ENCODE measurements at regions not wholly inside any gene's neighbourhood (a gene's known extent, or its start where the extent isn't known, plus 50 kb on each side); places are given as distances from the start of the nearest gene placed in this dataset.

- H3K4me3 ChIP-seq (ENCODE audit: low read depth in 1 of 2, low read length in 2 of 2) = no peak overlapping the region
Measured at GRCh38 chr20:11008444-11009033, 334.7 kb upstream of the JAG1 start.

GRCh38 chr20:11011653-11012052 lies 337.9 kb upstream of the JAG1 start:
- Histone ChIP-seq H3K4me3 (ENCODE audit: low read depth in 1 of 2, low read length in 2 of 2) (no peak overlapping the region), H3K9me3 (ENCODE audit: low read length) (no peaks in the 10 kb centered on the region), H3K27me3 (ENCODE audit: control insufficient read depth in 1 of 2, insufficient read depth in 2 of 2, low read length in 2 of 2) (no peaks in the 10 kb centered on the region), H3K9ac (ENCODE audit: low read length) (no peak overlapping the region), H3K4me1 (ENCODE audit: insufficient read depth, low read length) (peaks cover 11% of the 10 kb centered on the region), H3K27ac (ENCODE audit: low read depth, low read length) (no peak overlapping the region), H3K36me3 (ENCODE audit: insufficient read depth, low read length) (no peaks in the 10 kb centered on the region)

More at GRCh38 chr20:11008444-11009033, 334.7 kb upstream of the JAG1 start:
- Histone ChIP-seq H3K27ac (ENCODE audit: low read depth, low read length) (no peak overlapping the region), H3K9ac (ENCODE audit: low read length) (no peak overlapping the region), H3K36me3 (ENCODE audit: insufficient read depth, low read length) (no peaks in the 10 kb centered on the region), H3K9me3 (ENCODE audit: low read length) (no peaks in the 10 kb centered on the region), H3K27me3 (ENCODE audit: control insufficient read depth in 1 of 2, insufficient read depth in 2 of 2, low read length in 2 of 2) (no peaks in the 10 kb centered on the region), H3K4me1 (ENCODE audit: insufficient read depth, low read length) (peaks cover 10% of the 10 kb centered on the region)

GRCh38 chr20:11012975-11013374 lies 339.2 kb upstream of the JAG1 start:
- peaks cover 11% of the 10 kb centered on the region for H3K4me1 ChIP-seq (ENCODE audit: insufficient read depth, low read length)
- no peak overlapping the region for H3K4me3 ChIP-seq (ENCODE audit: low read depth in 1 of 2, low read length in 2 of 2)
- no peaks in the 10 kb centered on the region for H3K9me3 ChIP-seq (ENCODE audit: low read length)
- H3K27ac ChIP-seq (ENCODE audit: low read depth, low read length) = no peak overlapping the region
- H3K36me3 ChIP-seq (ENCODE audit: insufficient read depth, low read length) = no peaks in the 10 kb centered on the region
- no peaks in the 10 kb centered on the region for H3K27me3 ChIP-seq (ENCODE audit: control insufficient read depth in 1 of 2, insufficient read depth in 2 of 2, low read length in 2 of 2)
- no peak overlapping the region for H3K9ac ChIP-seq (ENCODE audit: low read length)

DNA sequence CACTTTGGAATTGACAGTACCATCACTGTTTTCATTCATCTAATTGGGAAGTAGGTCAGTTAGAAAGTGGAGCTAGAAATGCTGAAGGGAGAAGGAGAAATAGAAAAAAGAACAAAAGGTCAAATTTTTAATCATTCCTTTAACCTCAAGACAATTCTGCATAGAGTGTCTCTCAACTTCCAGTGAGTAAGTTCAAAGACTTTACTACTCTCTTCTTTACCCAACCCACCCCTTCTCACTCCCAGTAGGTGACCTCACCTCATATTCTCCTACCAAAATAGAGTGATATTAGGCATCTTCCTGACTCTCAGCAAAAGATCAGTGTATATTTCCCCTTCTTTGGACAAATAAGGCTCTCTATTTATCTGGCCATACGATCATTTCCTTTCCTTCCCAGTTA lies 340.0 kb upstream of the JAG1 start:
- H3K9me3 ChIP-seq (ENCODE audit: low read length) = no peaks in the 10 kb centered on the region
- no peaks in the 10 kb centered on the region for H3K36me3 ChIP-seq (ENCODE audit: insufficient read depth, low read length)
- no peak overlapping the region for H3K4me3 ChIP-seq (ENCODE audit: low read depth in 1 of 2, low read length in 2 of 2)
- H3K4me1 ChIP-seq (ENCODE audit: insufficient read depth, low read length) = peaks cover 6% of the 10 kb centered on the region
- no peak overlapping the region for H3K27ac ChIP-seq (ENCODE audit: low read depth, low read length)
- no peaks in the 10 kb centered on the region for H3K27me3 ChIP-seq (ENCODE audit: control insufficient read depth in 1 of 2, insufficient read depth in 2 of 2, low read length in 2 of 2)
- no peak overlapping the region for H3K9ac ChIP-seq (ENCODE audit: low read length)

DNA sequence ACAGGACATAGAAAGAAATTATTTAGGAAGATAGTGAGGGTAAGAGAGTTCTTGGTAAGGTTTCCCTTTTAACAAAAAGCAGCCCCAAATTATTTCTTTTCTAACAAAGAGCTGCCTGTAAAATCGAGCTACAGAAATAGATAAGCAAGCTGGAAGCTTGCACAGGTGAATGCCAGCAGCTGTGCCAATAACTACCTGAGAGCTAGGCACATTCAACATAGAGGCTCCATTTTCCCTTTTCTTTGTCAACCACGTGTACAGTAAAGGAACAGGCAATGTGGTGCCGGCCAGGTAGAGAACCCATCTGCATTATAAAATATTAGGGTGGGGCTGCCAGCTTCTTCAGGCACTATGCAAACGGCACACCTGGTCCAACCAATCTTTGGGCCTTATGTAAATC lies 341.6 kb upstream of the JAG1 start:
- Histone ChIP-seq H3K4me3 (ENCODE audit: low read depth in 1 of 2, low read length in 2 of 2) (no peak overlapping the region), H3K27ac (ENCODE audit: low read depth, low read length) (no peak overlapping the region), H3K36me3 (ENCODE audit: insufficient read depth, low read length) (no peaks in the 10 kb centered on the region), H3K4me1 (ENCODE audit: insufficient read depth, low read length) (peaks cover 5% of the 10 kb centered on the region), H3K27me3 (ENCODE audit: control insufficient read depth in 1 of 2, insufficient read depth in 2 of 2, low read length in 2 of 2) (no peaks in the 10 kb centered on the region), H3K9ac (ENCODE audit: low read length) (no peak overlapping the region), H3K9me3 (ENCODE audit: low read length) (no peaks in the 10 kb centered on the region)

GRCh38 chr20:11017446-11017845 lies 343.6 kb upstream of the JAG1 start:
- Histone ChIP-seq H3K9ac (ENCODE audit: low read length) (no peak overlapping the region), H3K27me3 (ENCODE audit: control insufficient read depth in 1 of 2, insufficient read depth in 2 of 2, low read length in 2 of 2) (no peaks in the 10 kb centered on the region), H3K4me3 (ENCODE audit: low read depth in 1 of 2, low read length in 2 of 2) (no peak overlapping the region), H3K9me3 (ENCODE audit: low read length) (no peaks in the 10 kb centered on the region), H3K36me3 (ENCODE audit: insufficient read depth, low read length) (no peaks in the 10 kb centered on the region), H3K4me1 (ENCODE audit: insufficient read depth, low read length) (peaks cover 5% of the 10 kb centered on the region), H3K27ac (ENCODE audit: low read depth, low read length) (no peak overlapping the region)

- Histone ChIP-seq H3K36me3 (ENCODE audit: insufficient read depth, low read length) (no peaks in the 10 kb centered on the region), H3K27me3 (ENCODE audit: control insufficient read depth in 1 of 2, insufficient read depth in 2 of 2, low read length in 2 of 2) (no peaks in the 10 kb centered on the region), H3K9me3 (ENCODE audit: low read length) (no peaks in the 10 kb centered on the region), H3K27ac (ENCODE audit: low read depth, low read length) (no peak overlapping the region), H3K4me1 (ENCODE audit: insufficient read depth, low read length) (no peaks in the 10 kb centered on the region), H3K9ac (ENCODE audit: low read length) (no peak overlapping the region), H3K4me3 (ENCODE audit: low read depth in 1 of 2, low read length in 2 of 2) (no peak overlapping the region)
Measured at GRCh38 chr20:11018668-11019170, 344.9 kb upstream of the JAG1 start.

DNA sequence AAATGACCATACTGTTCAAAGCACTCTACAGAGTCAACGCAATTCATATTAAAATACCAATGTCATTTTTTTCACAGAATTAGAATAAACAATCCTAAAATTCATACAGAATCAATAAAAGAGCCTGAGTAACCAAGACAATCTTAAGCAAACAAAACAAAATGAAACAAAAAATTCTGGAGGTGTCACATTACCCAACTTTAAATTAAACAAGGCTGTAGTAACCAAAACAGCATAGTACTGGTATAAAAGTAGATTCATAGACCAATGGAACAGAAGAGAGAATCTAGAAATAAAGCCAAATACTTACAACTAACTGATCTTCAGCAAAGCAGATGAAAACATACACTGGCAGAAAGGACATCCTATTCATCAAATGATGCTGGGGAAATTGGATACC lies 346.9 kb upstream of the JAG1 start:
- Histone ChIP-seq H3K4me1 (ENCODE audit: insufficient read depth, low read length) (no peaks in the 10 kb centered on the region), H3K27me3 (ENCODE audit: control insufficient read depth in 1 of 2, insufficient read depth in 2 of 2, low read length in 2 of 2) (no peaks in the 10 kb centered on the region), H3K36me3 (ENCODE audit: insufficient read depth, low read length) (no peaks in the 10 kb centered on the region), H3K4me3 (ENCODE audit: low read depth in 1 of 2, low read length in 2 of 2) (no peak overlapping the region), H3K27ac (ENCODE audit: low read depth, low read length) (no peak overlapping the region), H3K9ac (ENCODE audit: low read length) (no peak overlapping the region), H3K9me3 (ENCODE audit: low read length) (no peaks in the 10 kb centered on the region)

- Histone ChIP-seq H3K27me3 (ENCODE audit: control insufficient read depth in 1 of 2, insufficient read depth in 2 of 2, low read length in 2 of 2) (no peaks in the 10 kb centered on the region), H3K9me3 (ENCODE audit: low read length) (no peaks in the 10 kb centered on the region), H3K4me3 (ENCODE audit: low read depth in 1 of 2, low read length in 2 of 2) (no peak overlapping the region), H3K4me1 (ENCODE audit: insufficient read depth, low read length) (no peaks in the 10 kb centered on the region), H3K27ac (ENCODE audit: low read depth, low read length) (no peak overlapping the region), H3K9ac (ENCODE audit: low read length) (no peak overlapping the region), H3K36me3 (ENCODE audit: insufficient read depth, low read length) (no peaks in the 10 kb centered on the region)
Measured at GRCh38 chr20:11027224-11027623, 353.4 kb upstream of the JAG1 start.

GRCh38 chr20:11030351-11030750 lies 356.6 kb upstream of the JAG1 start:
- H3K27ac ChIP-seq (ENCODE audit: low read depth, low read length) = no peak overlapping the region
- H3K9me3 ChIP-seq (ENCODE audit: low read length) = no peaks in the 10 kb centered on the region
- H3K4me1 ChIP-seq (ENCODE audit: insufficient read depth, low read length) = no peaks in the 10 kb centered on the region
- no peak overlapping the region for H3K9ac ChIP-seq (ENCODE audit: low read length)
- H3K36me3 ChIP-seq (ENCODE audit: insufficient read depth, low read length) = no peaks in the 10 kb centered on the region
- H3K4me3 ChIP-seq (ENCODE audit: low read depth in 1 of 2, low read length in 2 of 2) = no peak overlapping the region
- no peaks in the 10 kb centered on the region for H3K27me3 ChIP-seq (ENCODE audit: control insufficient read depth in 1 of 2, insufficient read depth in 2 of 2, low read length in 2 of 2)

DNA sequence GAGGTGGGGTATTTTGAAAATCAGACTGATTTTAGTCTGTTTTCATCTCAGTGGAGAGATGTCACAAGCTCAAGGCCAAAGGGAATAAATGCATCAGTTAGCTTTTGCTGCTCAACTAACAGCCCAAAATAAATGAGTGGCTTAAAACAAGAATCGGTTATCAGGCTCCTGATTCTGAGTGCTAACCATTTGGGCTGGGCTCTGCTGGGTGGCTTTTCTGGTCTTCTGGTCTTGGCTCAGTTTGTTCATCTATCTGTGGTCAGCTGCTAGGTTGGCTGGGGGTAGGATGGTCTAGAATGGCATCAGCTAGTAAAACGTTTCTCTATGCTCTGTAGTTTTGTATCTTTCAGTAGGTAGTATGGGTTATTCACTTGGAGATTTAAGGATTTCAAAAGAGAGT lies 357.5 kb upstream of the JAG1 start:
- Histone ChIP-seq H3K27ac (ENCODE audit: low read depth, low read length) (no peak overlapping the region), H3K9ac (ENCODE audit: low read length) (no peak overlapping the region), H3K36me3 (ENCODE audit: insufficient read depth, low read length) (no peaks in the 10 kb centered on the region), H3K27me3 (ENCODE audit: control insufficient read depth in 1 of 2, insufficient read depth in 2 of 2, low read length in 2 of 2) (no peaks in the 10 kb centered on the region), H3K9me3 (ENCODE audit: low read length) (no peaks in the 10 kb centered on the region), H3K4me1 (ENCODE audit: insufficient read depth, low read length) (no peaks in the 10 kb centered on the region), H3K4me3 (ENCODE audit: low read depth in 1 of 2, low read length in 2 of 2) (no peak overlapping the region)

GRCh38 chr20:11032611-11033010 lies 358.8 kb upstream of the JAG1 start:
- Histone ChIP-seq H3K36me3 (ENCODE audit: insufficient read depth, low read length) (no peaks in the 10 kb centered on the region), H3K27ac (ENCODE audit: low read depth, low read length) (no peak overlapping the region), H3K9me3 (ENCODE audit: low read length) (no peaks in the 10 kb centered on the region), H3K27me3 (ENCODE audit: control insufficient read depth in 1 of 2, insufficient read depth in 2 of 2, low read length in 2 of 2) (no peaks in the 10 kb centered on the region), H3K4me1 (ENCODE audit: insufficient read depth, low read length) (no peaks in the 10 kb centered on the region), H3K4me3 (ENCODE audit: low read depth in 1 of 2, low read length in 2 of 2) (no peak overlapping the region), H3K9ac (ENCODE audit: low read length) (no peak overlapping the region)
